HepG2 (cell line): ENCODE measurements at regions not wholly inside any gene's neighbourhood (a gene's known extent, or its start where the extent isn't known, plus 50 kb on each side); places are given as distances from the start of the nearest gene placed in this dataset.

Experiments used
- ATAC-seq: fragments of 200-7000 bp; cut with Tn5 transposase; 3 replicates; pipeline ENCODE4 v1.9.1; 2020; ENCODE audit warnings: mild to moderate bottlenecking, moderate library complexity
- BruUV-seq: library from RNA; stranded (reverse); fragments of 400-500 nt; replicated peaks from 2 replicates; lab custom pipeline; 2021; lab: Mats Ljungman, UMichigan
- CTCF ChIA-PET: fragments of 300-600 bp; formaldehyde crosslinking; extraction: SDS; loops from one replicate; lab custom pipeline; 2021; ENCODE audit warnings: low total read pairs, inconsistent platforms, low intra/inter-chr PET ratio; lab: Yijun Ruan, JAX
- POLR2A ChIA-PET: fragments of 350-600 bp; sonication (Branson Sonifier 250); formaldehyde crosslinking; loops from one replicate; lab custom pipeline; 2020; ENCODE audit warnings: antibody characterized with exemption, inconsistent platforms; lab: Yijun Ruan, JAX
- DNase-seq: peaks from one replicate; pipeline ENCODE4 v3.0.0-alpha.2; 2015; ENCODE audit warnings: low spot score
- FAIRE-seq: peaks from 3 replicates; lab custom pipeline; 2011; peaks lifted over from hg19 to GRCh38; lab: Jason Lieb, UNC
- H2AFZ ChIP-seq: one replicate; pipeline ENCODE4 v1.6.1; 2011; ENCODE audit warnings: low read length, inconsistent platforms
- H3K27ac ChIP-seq: fragments of 300-600 bp; 3 replicates; pipeline ENCODE4 v1.8.0; 2011; ENCODE audit warnings: mixed run types, mild to moderate bottlenecking, mixed read lengths, low read length, inconsistent platforms; ENCODE audit not compliant: insufficient read depth; ENCODE audit errors: extremely low read length
- H3K27me3 ChIP-seq, 2 experiments: fragments of 200-600 bp in 1 of 2; 2 replicates in 1 of 2; 3 replicates in 1 of 2; pipeline versions ENCODE4 v1.6.0 to v1.8.0; 2011; ENCODE audit warnings: low read length in 2 of 2, mild to moderate bottlenecking in 2 of 2, moderate library complexity in 2 of 2, inconsistent platforms in 1 of 2; ENCODE audit not compliant: insufficient read depth in 2 of 2, control insufficient read depth in 1 of 2
- H3K36me3 ChIP-seq, 2 experiments: fragments of 200-600 bp in 1 of 2; replicated peaks in 1 of 2; 2 replicates in 1 of 2; 3 replicates in 1 of 2; pipeline versions ENCODE4 v1.5.1 to v1.8.0; 2011; ENCODE audit warnings: low read length in 2 of 2, inconsistent platforms in 1 of 2; ENCODE audit not compliant: insufficient read depth in 2 of 2, control insufficient read depth in 1 of 2
- H3K4me1 ChIP-seq: 2 replicates; pipeline ENCODE4 v1.5.1; 2012; ENCODE audit warnings: low read length, inconsistent platforms; ENCODE audit not compliant: insufficient read depth
- H3K4me2 ChIP-seq: 2 replicates; pipeline ENCODE4 v1.6.0; 2011; ENCODE audit warnings: low read depth, low read length, inconsistent platforms
- H3K4me3 ChIP-seq, 3 experiments: fragments of 200-600 bp in 1 of 3; sonication (generic), shearing (Covaris generic) in 1 of 3; replicated peaks in 1 of 3; 2 replicates each; pipeline ENCODE4 v1.5.1; 2011 to 2016; ENCODE audit warnings: low read length in 3 of 3, inconsistent platforms in 2 of 3, low read depth in 2 of 3, mild to moderate bottlenecking in 2 of 3, control low read depth in 1 of 3, mixed read lengths in 1 of 3; ENCODE audit not compliant: insufficient read depth in 1 of 3
- H3K79me2 ChIP-seq: one replicate; pipeline ENCODE4 v1.6.1; 2011; ENCODE audit warnings: low read length, inconsistent platforms; ENCODE audit not compliant: insufficient read depth
- H3K9ac ChIP-seq: 2 replicates; pipeline ENCODE4 v1.6.0; 2011; ENCODE audit warnings: mild to moderate bottlenecking, low read depth, low read length, inconsistent platforms; ENCODE audit not compliant: insufficient read depth
- H3K9me3 ChIP-seq: 2 replicates; pipeline ENCODE4 v1.5.1; 2012; ENCODE audit warnings: mild to moderate bottlenecking, low read length
- H4K20me1 ChIP-seq: 2 replicates; pipeline ENCODE4 v1.6.0; 2011; ENCODE audit warnings: inconsistent platforms, mild to moderate bottlenecking, low read length, moderate library complexity; ENCODE audit not compliant: insufficient read depth
- CENPX ChIP-seq: sonication (generic); formaldehyde crosslinking; IDR thresholded peaks from 2 replicates; pipeline ENCODE4 v1.9.0; 2021; ENCODE audit warnings: mild to moderate bottlenecking, missing genetic modification reagents, moderate library complexity
- JDP2 ChIP-seq: sonication (generic); formaldehyde crosslinking; IDR thresholded peaks from 2 replicates; pipeline ENCODE4 v1.8.1; 2022; ENCODE audit warnings: missing genetic modification reagents, borderline replicate concordance
- KDM2A ChIP-seq: sonication (generic); formaldehyde crosslinking; IDR thresholded peaks from 2 replicates; pipeline ENCODE4 v1.4.0; 2020; ENCODE audit warnings: low read depth, missing genetic modification reagents, borderline replicate concordance
- KDM5B ChIP-seq: sonication (generic); formaldehyde crosslinking; IDR thresholded peaks from 2 replicates; pipeline ENCODE4 v1.4.0; 2020; ENCODE audit warnings: missing genetic modification reagents, mild to moderate bottlenecking, borderline replicate concordance
- MBNL3 ChIP-seq: fragments of 250-450 bp; sonication (Bioruptor Pico); conservative IDR thresholded peaks from 2 replicates; pipeline ENCODE4 v1.8.0; 2022; ENCODE audit warnings: mild to moderate bottlenecking, inconsistent platforms
- PAWR ChIP-seq: sonication (generic); formaldehyde crosslinking; IDR thresholded peaks from 2 replicates; pipeline ENCODE4 v1.4.0; 2020; ENCODE audit warnings: missing genetic modification reagents, mild to moderate bottlenecking, borderline replicate concordance
- SIN3A ChIP-seq: IDR thresholded peaks from 2 replicates; pipeline ENCODE4 v1.6.1; 2011; ENCODE audit warnings: low read depth, mild to moderate bottlenecking, control low read depth, low read length, borderline replicate concordance
- SP2 ChIP-seq: sonication (generic); formaldehyde crosslinking; IDR thresholded peaks from 2 replicates; pipeline ENCODE4 v1.5.1; 2020; ENCODE audit warnings: mild to moderate bottlenecking, missing genetic modification reagents
- SRSF1 ChIP-seq: fragments of 200-400 bp; formaldehyde crosslinking; optimal IDR thresholded peaks from 2 replicates; pipeline ENCODE3; 2017; ENCODE audit warnings: mild to moderate bottlenecking, low read depth, low read length, moderate library complexity
- YEATS2 ChIP-seq: sonication (generic); formaldehyde crosslinking; IDR thresholded peaks from 2 replicates; pipeline ENCODE4 v1.4.0; 2020; ENCODE audit warnings: missing genetic modification reagents, borderline replicate concordance
- ZBTB20 ChIP-seq: sonication (generic); formaldehyde crosslinking; IDR thresholded peaks from 2 replicates; pipeline ENCODE4 v1.8.1; 2023; ENCODE audit warnings: missing genetic modification reagents, low read depth, mild to moderate bottlenecking, borderline replicate concordance
- ZNF205 ChIP-seq: IDR thresholded peaks from 2 replicates; pipeline ENCODE4 v1.6.1; 2018; ENCODE audit warnings: missing biosample characterization, missing genetic modification reagents
- ZNF275 ChIP-seq: sonication (generic); formaldehyde crosslinking; IDR thresholded peaks from 2 replicates; pipeline ENCODE4 v1.8.0; 2022; ENCODE audit warnings: missing genetic modification reagents, mild to moderate bottlenecking, inconsistent platforms, borderline replicate concordance
- ZNF790 ChIP-seq: sonication (generic); formaldehyde crosslinking; IDR thresholded peaks from 2 replicates; pipeline ENCODE4 v1.8.0; 2022; ENCODE audit warnings: missing genetic modification reagents, mild to moderate bottlenecking, borderline replicate concordance
- WGBS: methylation state at CpG from one replicate; pipeline ENCODE4 v1.1.6; 2017; ENCODE audit warnings: low lambda C conversion rate; 5-methylcytosine and 5-hydroxymethylcytosine counted together
- in situ Hi-C: cut with HindIII; loops from 2 replicates; pipeline ENCODE4 v1.10.0; 2017; ENCODE audit warnings: low pct_unique_long_range_greater_than_20kb; ENCODE audit not compliant: extremely low pct_ligation_motif_present
- intact Hi-C: fragments of 100-400 bp; cut with micrococcal nuclease; formaldehyde crosslinking; loops from one replicate; pipeline ENCODE4 v1.10.0; 2022; ENCODE audit not compliant: unreplicated experiment

- in situ Hi-C loops, result no loop called here
- no peak for DNase-seq
- no peak overlapping the region for H3K4me3 ChIP-seq
- no peaks in the 10 kb centered on the region for H3K4me1 ChIP-seq
- ChIA-PET POLR2A (no interaction called here), CTCF (no interaction called here)
- no peaks in the 10 kb centered on the region for H3K27me3 ChIP-seq
- intact Hi-C loops, result no loop called here
- BruUV-seq, result no TSS peak
- no peak overlapping the region for H3K27ac ChIP-seq
- whole genome bisulfite sequencing, result 11% methylated on average over 3 of the region's 3 CpGs
- no peaks in the 10 kb centered on the region for H3K79me2 ChIP-seq
- no peak overlapping the region for H2AFZ ChIP-seq
- no peaks in the 10 kb centered on the region for H3K9me3 ChIP-seq
- no peak for TF ChIP-seq CENPX (CRISPR knock-in tag)
- TF ChIP-seq YEATS2 (CRISPR knock-in tag), result no peak
- no peak for TF ChIP-seq SRSF1
- no peak for TF ChIP-seq ZBTB20
- TF ChIP-seq ZNF205, result no peak
- TF ChIP-seq ZNF275, result no peak
- no peak for TF ChIP-seq KDM5B (CRISPR knock-in tag)
- TF ChIP-seq SP2, result no peak
- TF ChIP-seq SIN3A, result no peak
- no peak for TF ChIP-seq KDM2A (CRISPR knock-in tag)
- no peak for TF ChIP-seq ZNF790 (CRISPR knock-in tag)
- no peak for TF ChIP-seq JDP2 (CRISPR knock-in tag)
- no peak for TF ChIP-seq PAWR (CRISPR knock-in tag)
- no peak for TF ChIP-seq MBNL3 (CRISPR knock-in tag)
- FAIRE-seq, result no peak
- no peak for ATAC-seq
- no peaks in the 10 kb centered on the region for H4K20me1 ChIP-seq
- H3K9ac ChIP-seq, result no peak overlapping the region
- H3K36me3 ChIP-seq, result no peaks in the 10 kb centered on the region
- no peak overlapping the region for H3K4me2 ChIP-seq
These were observed 1134.8 kb upstream of the ZEB2 start for GRCh38 chr2:145654746-145655145.
